Germinal center (tissue), 1 donor: ENCODE measurements at regions not wholly inside any gene's neighbourhood (a gene's known extent, or its start where the extent isn't known, plus 50 kb on each side); places are given as distances from the start of the nearest gene placed in this dataset.

Experiments used
- DNase-seq: peaks from one replicate; pipeline ENCODE4 v3.0.0; 2012; ENCODE audit warnings: mixed read lengths, low spot score

- DNase-seq = no peak
These were observed 497.4 kb downstream of the FSCB start for GRCh38 chr14:44009642-44010041.

DNA sequence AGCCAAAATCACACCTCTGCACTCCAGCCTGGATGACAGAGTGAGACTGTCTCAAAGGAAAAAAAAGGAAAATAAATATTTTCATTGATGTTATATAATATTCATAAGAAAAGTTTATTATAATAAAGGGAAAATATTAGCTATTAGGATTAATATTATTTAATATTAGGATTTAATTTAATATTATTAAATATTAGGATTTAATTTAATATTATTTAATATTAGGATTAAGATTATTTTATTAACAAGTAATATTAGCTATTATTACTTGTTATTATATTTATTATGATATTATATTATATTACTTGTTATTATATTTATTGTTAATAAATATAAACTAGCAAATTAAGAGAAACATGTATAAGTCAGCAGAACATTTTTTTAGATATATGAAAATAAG is 518.1 kb downstream of the FSCB start:
- no peak for DNase-seq

GRCh38 chr14:43983721-43984120 is 523.4 kb downstream of the FSCB start:
- DNase-seq = no peak

GRCh38 chr14:43981135-43981768 is 525.8 kb downstream of the FSCB start:
- no peak for DNase-seq

DNA sequence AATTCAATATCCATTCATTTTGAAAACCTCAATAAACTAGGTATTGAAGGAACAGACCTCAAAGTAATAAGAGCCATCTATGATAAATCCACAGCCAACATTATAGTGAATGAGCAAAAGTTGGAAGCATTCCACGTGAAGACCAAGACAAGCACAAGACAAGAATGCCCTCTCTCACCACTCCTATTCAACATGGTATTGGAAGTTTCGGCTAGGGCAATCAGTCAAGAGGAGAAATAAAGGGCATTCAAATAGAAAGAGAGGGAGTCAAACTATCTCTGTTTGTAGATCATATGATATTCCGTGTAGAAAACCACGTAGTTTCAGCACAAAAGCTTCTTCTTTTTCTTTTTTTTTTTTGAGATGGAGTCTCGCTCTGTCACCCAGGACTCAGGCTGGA is 550.3 kb downstream of the FSCB start:
- DNase-seq = no peak

DNA sequence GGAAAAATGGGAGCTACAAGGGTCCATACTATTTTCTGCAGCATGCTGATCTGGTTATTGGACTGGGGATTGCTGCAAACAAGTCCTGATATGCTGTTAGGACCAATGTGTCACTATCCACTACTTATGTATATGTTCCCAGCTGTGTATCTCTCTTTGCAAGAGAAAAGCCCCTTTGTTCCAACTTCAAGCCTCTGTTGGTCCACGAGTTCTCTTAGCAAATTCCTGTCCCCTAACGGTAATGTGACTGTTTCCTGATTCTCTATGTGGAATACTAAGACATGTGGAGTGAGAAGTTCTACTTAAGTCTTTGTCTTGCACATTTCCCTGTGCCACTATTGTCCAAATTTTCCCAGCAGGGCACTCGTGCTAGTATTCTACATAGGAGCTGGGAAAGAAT is 557.7 kb downstream of the FSCB start:
- no peak for DNase-seq

DNA sequence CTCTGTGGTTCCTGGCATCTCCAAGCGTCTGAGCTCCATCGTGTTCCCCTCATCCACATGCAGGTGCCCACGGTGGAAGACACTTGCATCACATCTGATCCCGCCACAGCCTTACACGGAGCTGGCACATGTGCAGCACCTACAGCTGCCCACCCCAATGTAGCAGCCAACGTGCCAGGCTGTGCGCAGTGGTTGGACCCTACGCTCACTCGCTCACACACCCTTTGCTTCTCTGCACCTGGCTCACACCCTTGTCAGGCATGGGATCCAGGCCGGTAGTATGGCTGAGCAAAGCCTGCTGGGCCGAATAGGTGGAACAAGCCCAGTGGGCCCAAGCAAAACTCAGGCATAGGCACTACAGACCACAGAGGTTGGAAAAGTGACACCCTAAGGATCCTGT is 567.2 kb downstream of the FSCB start:
- DNase-seq = no peak

DNA sequence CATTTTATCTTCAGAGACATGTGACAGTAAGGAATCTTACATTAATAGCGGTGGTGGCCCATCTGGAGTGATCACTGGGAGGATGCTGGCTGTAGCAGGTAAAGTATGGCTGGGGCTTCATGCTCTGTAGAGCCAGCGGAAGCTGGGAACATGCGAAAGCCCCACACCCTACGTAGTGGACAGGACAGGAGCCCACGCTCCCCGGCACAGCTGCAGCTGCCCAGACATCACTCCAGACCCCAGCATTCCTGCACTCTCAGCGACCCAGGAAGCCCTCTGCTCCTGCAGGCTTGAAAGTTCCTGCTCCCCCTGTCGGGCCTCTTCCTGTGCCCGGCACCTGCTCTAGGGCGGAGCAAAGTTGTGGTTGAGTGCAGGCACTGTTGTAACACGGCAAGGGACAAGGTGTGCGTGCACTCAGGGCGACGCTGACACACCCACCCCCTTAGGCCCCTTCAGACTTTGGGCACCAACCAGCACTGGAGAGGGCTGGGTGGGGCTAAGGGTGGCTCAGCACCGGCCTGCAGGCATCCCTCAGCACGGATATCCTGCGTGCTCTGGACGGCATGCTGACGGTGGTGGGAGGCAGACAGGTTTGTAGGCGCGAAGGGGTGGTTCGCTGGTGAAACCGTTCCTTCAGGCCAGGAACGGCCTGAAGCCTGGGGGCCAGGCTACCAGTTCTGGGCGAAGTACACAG is 568.3 kb downstream of the FSCB start:
- DNase-seq = no peak

- no peak for DNase-seq
These were observed 570.1 kb downstream of the FSCB start for GRCh38 chr14:43937001-43937400.

GRCh38 chr14:43934102-43934501 is 573.0 kb downstream of the FSCB start:
- DNase-seq = no peak

- DNase-seq = no peak
These were observed 592.9 kb downstream of the FSCB start for GRCh38 chr14:43914041-43914693.

DNA sequence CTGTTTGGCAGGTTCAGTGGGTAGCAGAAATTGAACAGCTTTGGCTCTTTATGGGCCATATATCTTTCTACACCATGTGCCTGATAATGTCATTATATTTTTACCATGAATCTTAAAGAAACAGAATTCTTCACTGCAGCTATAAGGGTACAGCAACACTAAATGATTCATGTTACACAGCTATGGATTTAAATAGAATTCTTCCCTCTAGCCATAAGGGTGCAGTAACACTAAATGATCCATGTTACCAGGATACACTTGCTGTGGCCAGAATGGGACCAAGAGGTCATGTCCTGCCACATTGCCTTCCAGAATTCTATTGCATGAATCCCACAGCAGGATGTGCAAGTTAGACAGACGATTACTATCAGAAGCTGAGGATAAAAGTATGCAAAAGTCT is 603.9 kb downstream of the FSCB start:
- DNase-seq = no peak

GRCh38 chr14:43901911-43902673 is 605.0 kb downstream of the FSCB start:
- DNase-seq = no peak

DNA sequence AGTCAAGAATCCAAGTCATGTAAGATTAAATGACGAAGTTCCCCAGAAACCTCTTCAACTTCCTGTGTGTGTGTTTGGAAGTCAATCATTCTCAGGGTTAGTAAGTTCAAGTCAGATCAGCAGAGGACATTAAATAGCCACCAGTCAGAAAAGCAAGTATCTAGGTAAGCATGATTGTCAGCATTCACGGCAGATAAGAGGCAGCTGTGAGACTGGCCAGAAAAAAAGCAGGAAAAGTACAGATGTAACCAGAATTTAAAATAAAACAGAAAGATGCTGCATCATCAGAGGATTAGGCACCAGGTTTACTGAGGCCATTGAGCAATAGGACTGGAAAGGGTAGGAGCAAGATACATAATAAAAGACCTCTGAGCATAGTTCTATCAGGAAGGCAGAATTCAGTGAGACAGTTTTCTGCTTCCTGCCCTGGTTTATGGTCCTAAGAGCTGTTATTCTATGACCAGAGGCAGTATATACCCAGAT is 606.9 kb downstream of the FSCB start:
- no peak for DNase-seq

DNA sequence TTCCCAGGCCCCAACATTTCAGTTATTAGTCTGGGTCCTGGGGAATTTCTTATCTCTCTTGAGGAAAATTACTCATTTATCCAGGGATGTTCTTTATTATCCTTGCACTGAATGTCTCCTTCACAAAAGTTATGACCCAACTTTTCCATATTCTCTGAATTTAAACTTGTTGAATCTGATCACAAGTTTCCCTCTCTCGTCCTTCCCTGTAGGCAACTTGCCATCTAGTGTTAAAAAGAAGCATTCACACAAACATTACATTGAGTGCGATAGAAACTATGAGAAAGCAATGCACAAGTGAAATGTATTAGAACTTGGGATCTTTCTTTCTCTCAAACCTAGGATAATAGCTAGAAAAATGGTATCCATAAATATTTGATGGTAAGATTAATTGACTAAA is 608.4 kb downstream of the FSCB start:
- DNase-seq = no peak

GRCh38 chr14:43896044-43896443 is 611.0 kb downstream of the FSCB start:
- no peak for DNase-seq

DNA sequence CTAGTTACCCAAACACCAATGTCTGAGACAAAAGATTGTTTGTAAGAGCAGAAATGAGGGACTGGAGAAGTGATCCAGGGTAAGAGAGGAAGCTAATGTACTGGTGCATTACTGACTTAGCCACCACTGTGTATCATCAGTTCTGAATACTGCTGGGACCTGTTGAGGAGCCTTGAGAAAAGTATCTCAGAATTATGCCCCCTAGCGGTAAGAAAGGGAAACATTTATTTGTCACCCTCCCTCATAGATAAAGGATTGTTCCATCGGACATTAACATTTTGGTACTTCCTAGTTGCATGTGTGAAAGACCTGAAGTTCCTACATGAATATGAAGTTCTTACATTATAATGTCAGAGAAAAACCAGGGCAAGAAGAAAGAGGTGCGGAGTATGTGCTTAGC is 612.5 kb downstream of the FSCB start:
- DNase-seq = no peak

- DNase-seq = no peak
These were observed 619.6 kb downstream of the FSCB start for GRCh38 chr14:43887523-43887922.

DNA sequence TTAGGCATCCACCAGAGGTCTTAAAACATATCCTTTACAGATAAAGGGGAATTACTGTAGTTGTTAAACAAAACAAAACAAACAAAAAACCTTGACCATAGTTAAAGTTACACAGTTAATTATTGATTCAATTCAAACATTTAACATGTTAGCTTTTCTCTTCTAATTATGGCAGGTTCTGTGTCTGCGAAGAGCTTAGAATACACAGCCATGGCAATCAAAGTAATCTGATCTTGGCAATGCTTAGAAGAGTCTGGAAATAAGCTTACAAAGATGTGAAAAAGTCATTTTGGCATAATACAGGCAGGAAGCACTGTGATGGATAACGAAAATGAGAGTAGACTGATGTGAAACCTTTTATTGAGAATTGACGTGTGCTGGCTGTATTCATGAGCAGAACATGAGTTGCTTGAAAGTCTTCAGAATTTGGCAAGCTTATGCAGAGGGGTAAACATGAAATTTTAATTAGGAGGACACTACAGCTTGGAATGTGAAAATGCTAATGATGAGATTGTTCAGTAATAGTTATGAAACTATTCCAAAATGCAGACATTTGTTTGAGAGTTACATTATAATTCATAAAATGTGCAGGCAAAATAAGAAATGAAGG is 629.6 kb downstream of the FSCB start:
- DNase-seq = no peak

DNA sequence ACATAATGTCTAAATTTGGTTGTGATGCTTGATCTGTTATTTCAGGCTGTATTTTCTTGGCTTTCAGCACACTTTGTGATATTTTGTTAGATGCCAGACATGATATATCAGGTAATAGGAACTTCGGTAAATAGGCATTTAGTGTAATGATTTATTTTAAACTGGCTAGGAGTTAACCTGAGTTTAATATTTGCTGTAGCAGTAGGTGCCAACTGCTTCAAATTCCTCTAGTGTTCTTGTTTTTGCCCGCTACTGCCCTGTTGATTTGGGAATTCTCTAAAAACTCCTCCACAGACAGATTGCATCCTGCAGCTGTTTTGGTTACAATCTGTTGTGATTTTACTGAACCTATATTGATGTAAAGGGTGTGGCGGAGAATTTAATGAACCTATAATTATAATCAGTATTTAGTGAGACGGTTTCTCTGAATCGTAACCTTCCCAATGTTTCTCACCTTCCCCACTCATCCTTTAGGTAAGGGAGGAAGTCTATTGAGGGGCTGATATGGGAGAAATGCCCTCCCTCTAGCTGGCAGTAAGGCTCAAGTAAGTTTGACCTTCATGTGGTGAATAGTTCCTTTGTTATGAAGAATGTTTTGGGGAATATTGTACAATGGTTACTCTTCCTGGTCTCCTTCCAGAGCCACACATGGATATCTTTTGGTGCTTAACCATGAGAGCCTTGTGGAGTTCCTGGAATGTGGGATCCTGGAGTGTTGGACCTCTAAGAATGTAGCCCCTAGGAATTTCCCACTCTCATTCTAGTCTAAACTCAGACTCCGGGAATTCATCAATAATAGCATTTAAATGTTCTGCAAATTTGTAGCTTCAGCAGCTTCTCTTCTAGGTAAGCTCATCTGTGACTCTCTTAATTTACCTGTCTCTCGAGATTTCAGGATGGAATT is 634.1 kb downstream of the FSCB start:
- DNase-seq = no peak

GRCh38 chr14:43872222-43872621 is 634.9 kb downstream of the FSCB start:
- DNase-seq = no peak
